SK-N-MC (cell line): ENCODE measurements at regions not wholly inside any gene's neighbourhood (a gene's known extent, or its start where the extent isn't known, plus 50 kb on each side); places are given as distances from the start of the nearest gene placed in this dataset.

Source experiments
- EZH2 ChIP-seq: fragments of 200-600 bp; sonication (generic); IDR thresholded peaks from one replicate; pipeline ENCODE4 v1.6.1; 2017; ENCODE audit warnings: antibody characterized with exemption
- POLR2AphosphoS5 ChIP-seq: IDR thresholded peaks from 2 replicates; pipeline ENCODE4 v1.6.1; 2012; ENCODE audit warnings: mild to moderate bottlenecking, low read depth, low read length, borderline replicate concordance

GRCh38 chr3:43783987-43784639 lies 93.4 kb downstream of the ABHD5 start:
- TF ChIP-seq POLR2AphosphoS5 (no peak), EZH2 (no peak)
